BJ (cell line): ENCODE measurements at regions not wholly inside any gene's neighbourhood (a gene's known extent, or its start where the extent isn't known, plus 50 kb on each side); places are given as distances from the start of the nearest gene placed in this dataset.
"Not testable (repeated sequence)": the region's sequence is repeated elsewhere in the genome, so short reads cannot be mapped to it uniquely, and the experiment has no call there.

Source experiments
- CTCF ChIA-PET: fragments of 350-600 bp; formaldehyde crosslinking; extraction: SDS; loops from one replicate; lab custom pipeline; 2021; ENCODE audit warnings: antibody characterized with exemption, inconsistent platforms; lab: Yijun Ruan, JAX
- POLR2A ChIA-PET: fragments of 300-600 bp; sonication (Branson Sonifier 250); formaldehyde crosslinking; extraction: SDS; loops from one replicate; lab custom pipeline; 2021; ENCODE audit warnings: antibody characterized with exemption; lab: Charles Lee
- DNase-seq: peaks from one replicate; pipeline ENCODE4 v3.0.0-alpha.2; 2011; ENCODE audit warnings: low read depth
- H3K27me3 ChIP-seq: 2 replicates; pipeline ENCODE4 v1.6.0; 2011; ENCODE audit warnings: low read length; ENCODE audit not compliant: control insufficient read depth, insufficient read depth
- H3K36me3 ChIP-seq: 2 replicates; pipeline ENCODE4 v1.5.1; 2011; ENCODE audit warnings: low read length; ENCODE audit not compliant: control insufficient read depth, insufficient read depth
- H3K4me3 ChIP-seq: 2 replicates; pipeline ENCODE4 v1.5.1; 2011; ENCODE audit warnings: low read depth, mild to moderate bottlenecking, control low read depth, low read length
- CTCF ChIP-seq: IDR thresholded peaks from 2 replicates; pipeline ENCODE4 v1.5.1; 2011; ENCODE audit warnings: low read depth, mild to moderate bottlenecking, control low read depth, inconsistent platforms, low read length, moderate library complexity; ENCODE audit not compliant: insufficient read depth

- H3K27me3 ChIP-seq = no peaks in the 10 kb centered on the region
- no peaks in the 10 kb centered on the region for H3K36me3 ChIP-seq
- DNase-seq = no peak
- no peak for TF ChIP-seq CTCF
- ChIA-PET POLR2A (no interaction called here), CTCF (no interaction called here)
- no peak overlapping the region for H3K4me3 ChIP-seq
These were observed 1004.4 kb upstream of the ZEB2 start for GRCh38 chr2:145524303-145524702.

- DNase-seq, H3K27me3 ChIP-seq, CTCF ChIA-PET, H3K36me3 ChIP-seq, POLR2A ChIA-PET, H3K4me3 ChIP-seq: not testable (repeated sequence)
These were observed 999.3 kb upstream of the ZEB2 start for GRCh38 chr2:145519254-145519653.

GRCh38 chr2:145511946-145512345 is 992.0 kb upstream of the ZEB2 start:
- H3K36me3 ChIP-seq = no peaks in the 10 kb centered on the region
- TF ChIP-seq CTCF = no peak
- DNase-seq = no peak
- no peak overlapping the region for H3K4me3 ChIP-seq
- no peaks in the 10 kb centered on the region for H3K27me3 ChIP-seq
- ChIA-PET POLR2A (no interaction called here), CTCF (no interaction called here)

- Histone ChIP-seq H3K4me3 (no peak overlapping the region), H3K36me3 (no peaks in the 10 kb centered on the region), H3K27me3 (no peaks in the 10 kb centered on the region)
- ChIA-PET CTCF (no interaction called here), POLR2A (no interaction called here)
- no peak for DNase-seq
- no peak for TF ChIP-seq CTCF
These were observed 983.6 kb upstream of the ZEB2 start for GRCh38 chr2:145503511-145503910.

GRCh38 chr2:145501920-145502319 is 982.0 kb upstream of the ZEB2 start:
- TF ChIP-seq CTCF = no peak
- H3K4me3 ChIP-seq = no peak overlapping the region
- no peaks in the 10 kb centered on the region for H3K36me3 ChIP-seq
- ChIA-PET CTCF (no interaction called here), POLR2A (no interaction called here)
- no peak for DNase-seq
- no peaks in the 10 kb centered on the region for H3K27me3 ChIP-seq

- no peak for TF ChIP-seq CTCF
- CTCF ChIA-PET = no interaction called here
- Histone ChIP-seq H3K27me3 (no peaks in the 10 kb centered on the region), H3K4me3 (no peak overlapping the region), H3K36me3 (no peaks in the 10 kb centered on the region)
- DNase-seq = no peak
- POLR2A ChIA-PET = no interaction called here
These were observed 975.7 kb upstream of the ZEB2 start for GRCh38 chr2:145495590-145495989.
